HEK293 (cell line): ENCODE measurements at regions not wholly inside any gene's neighbourhood (a gene's known extent, or its start where the extent isn't known, plus 50 kb on each side); places are given as distances from the start of the nearest gene placed in this dataset.

Experiments used
- GLI2 ChIP-seq: fragments of 450-650 bp; formaldehyde crosslinking; IDR thresholded peaks from 2 replicates; pipeline ENCODE4; 2017; ENCODE audit warnings: missing biosample characterization, missing genetic modification characterization, low read depth, borderline replicate concordance
- IKZF3 ChIP-seq: fragments of 450-650 bp; IDR thresholded peaks from 2 replicates; pipeline ENCODE4 v1.5.0; 2018; ENCODE audit warnings: missing biosample characterization, mild to moderate bottlenecking, missing genetic modification characterization, moderate library complexity
- KLF10 ChIP-seq: fragments of 450-650 bp; IDR thresholded peaks from 2 replicates; pipeline ENCODE4 v1.5.1; 2018; ENCODE audit warnings: missing biosample characterization, mild to moderate bottlenecking, missing genetic modification characterization
- KLF17 ChIP-seq: fragments of 450-650 bp; formaldehyde crosslinking; IDR thresholded peaks from 2 replicates; pipeline ENCODE4 v1.5.1; 2016; ENCODE audit warnings: missing biosample characterization, missing genetic modification characterization
- OSR2 ChIP-seq: fragments of 450-650 bp; formaldehyde crosslinking; IDR thresholded peaks from 2 replicates; pipeline ENCODE4 v1.5.1; 2016; ENCODE audit warnings: missing biosample characterization, missing genetic modification characterization
- PRDM1 ChIP-seq: fragments of 450-650 bp; formaldehyde crosslinking; IDR thresholded peaks from 2 replicates; pipeline ENCODE4; 2016; ENCODE audit warnings: missing biosample characterization, missing genetic modification characterization
- SCRT2 ChIP-seq: fragments of 450-650 bp; formaldehyde crosslinking; IDR thresholded peaks from 2 replicates; pipeline ENCODE4 v1.5.1; 2016; ENCODE audit warnings: missing biosample characterization, missing genetic modification characterization
- SP7 ChIP-seq: fragments of 450-650 bp; formaldehyde crosslinking; IDR thresholded peaks from 2 replicates; pipeline ENCODE4 v1.5.1; 2016; ENCODE audit warnings: missing biosample characterization, missing genetic modification characterization
- TRIM28 ChIP-seq: IDR thresholded peaks from 2 replicates; pipeline ENCODE4 v1.6.1; 2011; ENCODE audit warnings: low read length, control low read depth, borderline replicate concordance
- ZBTB48 ChIP-seq: fragments of 450-650 bp; formaldehyde crosslinking; IDR thresholded peaks from 2 replicates; pipeline ENCODE4 v1.5.1; 2016; ENCODE audit warnings: missing biosample characterization, missing genetic modification characterization
- ZEB2 ChIP-seq: fragments of 450-650 bp; formaldehyde crosslinking; IDR thresholded peaks from 2 replicates; pipeline ENCODE4 v1.5.1; 2016; ENCODE audit warnings: missing biosample characterization, missing genetic modification characterization
- ZFHX2 ChIP-seq: fragments of 450-650 bp; formaldehyde crosslinking; conservative IDR thresholded peaks from 2 replicates; pipeline ENCODE4 v1.5.1; 2016; ENCODE audit warnings: missing biosample characterization, missing genetic modification characterization
- ZNF114 ChIP-seq: fragments of 450-650 bp; formaldehyde crosslinking; IDR thresholded peaks from 2 replicates; pipeline ENCODE4 v1.5.0; 2017; ENCODE audit warnings: missing biosample characterization, missing genetic modification characterization
- ZNF157 ChIP-seq: fragments of 450-650 bp; formaldehyde crosslinking; IDR thresholded peaks from 2 replicates; pipeline ENCODE4 v1.5.1; 2016; ENCODE audit warnings: missing biosample characterization, missing genetic modification characterization
- ZNF16 ChIP-seq: fragments of 450-650 bp; formaldehyde crosslinking; IDR thresholded peaks from 2 replicates; pipeline ENCODE4 v1.5.1; 2016; ENCODE audit warnings: low read depth, missing biosample characterization, missing genetic modification characterization
- ZNF169 ChIP-seq: fragments of 450-650 bp; formaldehyde crosslinking; IDR thresholded peaks from 2 replicates; pipeline ENCODE4 v1.5.1; 2016; ENCODE audit warnings: missing biosample characterization, missing genetic modification characterization
- ZNF18 ChIP-seq: fragments of 450-650 bp; formaldehyde crosslinking; IDR thresholded peaks from 2 replicates; pipeline ENCODE4 v1.5.1; 2016; ENCODE audit warnings: missing biosample characterization, missing genetic modification characterization
- ZNF184 ChIP-seq: fragments of 450-650 bp; IDR thresholded peaks from 2 replicates; pipeline ENCODE4 v1.5.1; 2018; ENCODE audit warnings: missing biosample characterization, mild to moderate bottlenecking, missing genetic modification characterization
- ZNF2 ChIP-seq: fragments of 450-650 bp; formaldehyde crosslinking; IDR thresholded peaks from 2 replicates; pipeline ENCODE4 v1.5.1; 2016; ENCODE audit warnings: missing biosample characterization, missing genetic modification characterization
- ZNF223 ChIP-seq: fragments of 450-650 bp; formaldehyde crosslinking; IDR thresholded peaks from 2 replicates; pipeline ENCODE4 v1.5.1; 2016; ENCODE audit warnings: missing biosample characterization, missing genetic modification characterization
- ZNF274 ChIP-seq, 2 experiments: fragments of 200-500 bp in 1 of 2; fragments of 450-650 bp in 1 of 2; sonication (Bioruptor generic) in 1 of 2; formaldehyde crosslinking in 1 of 2; IDR thresholded peaks; 2 replicates each; pipeline versions ENCODE4 v1.5.1 to v1.6.1; 2014 to 2016; ENCODE audit warnings: borderline replicate concordance in 1 of 2, inconsistent platforms in 1 of 2, low read length in 1 of 2, missing biosample characterization in 1 of 2, missing genetic modification characterization in 1 of 2
- ZNF280D ChIP-seq: fragments of 450-650 bp; formaldehyde crosslinking; IDR thresholded peaks from 2 replicates; pipeline ENCODE4 v1.5.1; 2016; ENCODE audit warnings: missing biosample characterization, missing genetic modification characterization
- ZNF354C ChIP-seq: fragments of 450-650 bp; formaldehyde crosslinking; IDR thresholded peaks from 2 replicates; pipeline ENCODE4 v1.5.1; 2016; ENCODE audit warnings: missing biosample characterization, missing genetic modification characterization, low read depth, borderline replicate concordance
- ZNF514 ChIP-seq: fragments of 450-650 bp; formaldehyde crosslinking; IDR thresholded peaks from 2 replicates; pipeline ENCODE4 v1.5.1; 2016; ENCODE audit warnings: missing biosample characterization, missing genetic modification characterization
- ZNF610 ChIP-seq: fragments of 450-650 bp; formaldehyde crosslinking; IDR thresholded peaks from 2 replicates; pipeline ENCODE4 v1.5.1; 2016; ENCODE audit warnings: missing biosample characterization, missing genetic modification characterization, borderline replicate concordance
- ZNF629 ChIP-seq: fragments of 450-650 bp; formaldehyde crosslinking; IDR thresholded peaks from 2 replicates; pipeline ENCODE4 v1.5.1; 2017; ENCODE audit warnings: missing biosample characterization, missing genetic modification characterization
- ZNF747 ChIP-seq: fragments of 450-650 bp; formaldehyde crosslinking; IDR thresholded peaks from 2 replicates; pipeline ENCODE4 v1.5.1; 2016; ENCODE audit warnings: missing biosample characterization, missing genetic modification characterization
- ZNF777 ChIP-seq: fragments of 450-650 bp; formaldehyde crosslinking; IDR thresholded peaks from 2 replicates; pipeline ENCODE4 v1.5.1; 2017; ENCODE audit warnings: missing biosample characterization, missing genetic modification characterization, borderline replicate concordance
- ZNF792 ChIP-seq: fragments of 450-650 bp; formaldehyde crosslinking; IDR thresholded peaks from 2 replicates; pipeline ENCODE4 v1.5.1; 2016; ENCODE audit warnings: missing biosample characterization, missing genetic modification characterization
- TF ChIP-seq, protein P1 (sequence below): fragments of 450-650 bp; formaldehyde crosslinking; IDR thresholded peaks from 2 replicates; pipeline ENCODE4 v1.5.1; 2017; ENCODE audit warnings: missing biosample characterization, missing genetic modification characterization
- TF ChIP-seq, protein P2 (sequence below): fragments of 450-650 bp; formaldehyde crosslinking; conservative IDR thresholded peaks from 2 replicates; pipeline ENCODE4 v1.5.1; 2016; ENCODE audit warnings: low read depth, missing biosample characterization, missing genetic modification characterization

GRCh38 chr1:229192853-229193252 is 78.1 kb upstream of the RAB4A start (continued):
- TF ChIP-seq, protein P1, sequence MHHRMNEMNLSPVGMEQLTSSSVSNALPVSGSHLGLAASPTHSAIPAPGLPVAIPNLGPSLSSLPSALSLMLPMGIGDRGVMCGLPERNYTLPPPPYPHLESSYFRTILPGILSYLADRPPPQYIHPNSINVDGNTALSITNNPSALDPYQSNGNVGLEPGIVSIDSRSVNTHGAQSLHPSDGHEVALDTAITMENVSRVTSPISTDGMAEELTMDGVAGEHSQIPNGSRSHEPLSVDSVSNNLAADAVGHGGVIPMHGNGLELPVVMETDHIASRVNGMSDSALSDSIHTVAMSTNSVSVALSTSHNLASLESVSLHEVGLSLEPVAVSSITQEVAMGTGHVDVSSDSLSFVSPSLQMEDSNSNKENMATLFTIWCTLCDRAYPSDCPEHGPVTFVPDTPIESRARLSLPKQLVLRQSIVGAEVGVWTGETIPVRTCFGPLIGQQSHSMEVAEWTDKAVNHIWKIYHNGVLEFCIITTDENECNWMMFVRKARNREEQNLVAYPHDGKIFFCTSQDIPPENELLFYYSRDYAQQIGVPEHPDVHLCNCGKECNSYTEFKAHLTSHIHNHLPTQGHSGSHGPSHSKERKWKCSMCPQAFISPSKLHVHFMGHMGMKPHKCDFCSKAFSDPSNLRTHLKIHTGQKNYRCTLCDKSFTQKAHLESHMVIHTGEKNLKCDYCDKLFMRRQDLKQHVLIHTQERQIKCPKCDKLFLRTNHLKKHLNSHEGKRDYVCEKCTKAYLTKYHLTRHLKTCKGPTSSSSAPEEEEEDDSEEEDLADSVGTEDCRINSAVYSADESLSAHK (tag by site-specific recombination) = no peak
- TF ChIP-seq ZNF514 (no peak), ZNF18 (tag by site-specific recombination) (no peak), OSR2 (tag by site-specific recombination) (0 out of 2 replicates have a peak, but pooled peaks have one; percentile 22), ZNF354C (no peak), KLF10 (tag by site-specific recombination) (no peak), SCRT2 (tag by site-specific recombination) (no peak), ZNF280D (tag by site-specific recombination) (no peak), ZNF169 (tag by site-specific recombination) (no peak), SP7 (tag by site-specific recombination) (no peak), TRIM28 (peak; percentile 31; the same call in 1 of the 2 replicates), ZEB2 (tag by site-specific recombination) (no peak), ZNF792 (tag by site-specific recombination) (no peak), GLI2 (tag by site-specific recombination) (no peak), ZNF184 (tag by site-specific recombination) (no peak), ZNF223 (tag by site-specific recombination) (no peak), ZNF16 (tag by site-specific recombination) (no peak), ZNF114 (no peak), ZNF747 (tag by site-specific recombination) (no peak), ZNF274 (IDR thresholded peaks at IDR 0.05; ENCODE audit: low read length) (no peak), ZNF274 (tag by site-specific recombination; IDR thresholded peaks at IDR 0.05; ENCODE audit: borderline replicate concordance) (no peak), IKZF3 (tag by site-specific recombination) (0 out of 2 replicates have a peak, but pooled peaks have one; percentile 32), ZFHX2 (tag by site-specific recombination) (no peak), KLF17 (tag by site-specific recombination) (no peak), ZNF610 (tag by site-specific recombination) (0 out of 2 replicates have a peak, but pooled peaks have one; percentile 10), ZNF2 (no peak), PRDM1 (no peak), ZNF629 (tag by site-specific recombination) (no peak), ZBTB48 (no peak), ZNF157 (no peak), ZNF777 (tag by site-specific recombination) (no peak)
- TF ChIP-seq, protein P2, sequence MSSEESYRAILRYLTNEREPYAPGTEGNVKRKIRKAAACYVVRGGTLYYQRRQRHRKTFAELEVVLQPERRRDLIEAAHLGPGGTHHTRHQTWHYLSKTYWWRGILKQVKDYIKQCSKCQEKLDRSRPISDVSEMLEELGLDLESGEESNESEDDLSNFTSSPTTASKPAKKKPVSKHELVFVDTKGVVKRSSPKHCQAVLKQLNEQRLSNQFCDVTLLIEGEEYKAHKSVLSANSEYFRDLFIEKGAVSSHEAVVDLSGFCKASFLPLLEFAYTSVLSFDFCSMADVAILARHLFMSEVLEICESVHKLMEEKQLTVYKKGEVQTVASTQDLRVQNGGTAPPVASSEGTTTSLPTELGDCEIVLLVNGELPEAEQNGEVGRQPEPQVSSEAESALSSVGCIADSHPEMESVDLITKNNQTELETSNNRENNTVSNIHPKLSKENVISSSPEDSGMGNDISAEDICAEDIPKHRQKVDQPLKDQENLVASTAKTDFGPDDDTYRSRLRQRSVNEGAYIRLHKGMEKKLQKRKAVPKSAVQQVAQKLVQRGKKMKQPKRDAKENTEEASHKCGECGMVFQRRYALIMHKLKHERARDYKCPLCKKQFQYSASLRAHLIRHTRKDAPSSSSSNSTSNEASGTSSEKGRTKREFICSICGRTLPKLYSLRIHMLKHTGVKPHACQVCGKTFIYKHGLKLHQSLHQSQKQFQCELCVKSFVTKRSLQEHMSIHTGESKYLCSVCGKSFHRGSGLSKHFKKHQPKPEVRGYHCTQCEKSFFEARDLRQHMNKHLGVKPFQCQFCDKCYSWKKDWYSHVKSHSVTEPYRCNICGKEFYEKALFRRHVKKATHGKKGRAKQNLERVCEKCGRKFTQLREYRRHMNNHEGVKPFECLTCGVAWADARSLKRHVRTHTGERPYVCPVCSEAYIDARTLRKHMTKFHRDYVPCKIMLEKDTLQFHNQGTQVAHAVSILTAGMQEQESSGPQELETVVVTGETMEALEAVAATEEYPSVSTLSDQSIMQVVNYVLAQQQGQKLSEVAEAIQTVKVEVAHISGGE (tag by site-specific recombination) = no peak
